ENCODE measurements at regions not wholly inside any gene's neighbourhood (a gene's known extent, or its start where the extent isn't known, plus 50 kb on each side); places are given as distances from the start of the nearest gene placed in this dataset.
"Not testable (repeated sequence)": the region's sequence is repeated elsewhere in the genome, so short reads cannot be mapped to it uniquely, and the experiment has no call there.

GRCh38 chr6:67606906-67607828 is 1027.9 kb upstream of the ADGRB3 start:
- intact Hi-C loops (cut with DNase I): no loop called here
- DNase-seq (ENCODE audit: missing footprints): no peak
- no peak for ATAC-seq

GRCh38 chr6:67594366-67594765 is 1040.7 kb upstream of the ADGRB3 start:
- DNase-seq (ENCODE audit: missing footprints) (no peak), ATAC-seq (no peak)
- intact Hi-C loops (cut with DNase I): no loop called here

GRCh38 chr6:67593247-67593646 is 1041.8 kb upstream of the ADGRB3 start:
- no peak for DNase-seq (ENCODE audit: missing footprints)
- ATAC-seq: no peak
- intact Hi-C loops (cut with DNase I): no loop called here

DNA sequence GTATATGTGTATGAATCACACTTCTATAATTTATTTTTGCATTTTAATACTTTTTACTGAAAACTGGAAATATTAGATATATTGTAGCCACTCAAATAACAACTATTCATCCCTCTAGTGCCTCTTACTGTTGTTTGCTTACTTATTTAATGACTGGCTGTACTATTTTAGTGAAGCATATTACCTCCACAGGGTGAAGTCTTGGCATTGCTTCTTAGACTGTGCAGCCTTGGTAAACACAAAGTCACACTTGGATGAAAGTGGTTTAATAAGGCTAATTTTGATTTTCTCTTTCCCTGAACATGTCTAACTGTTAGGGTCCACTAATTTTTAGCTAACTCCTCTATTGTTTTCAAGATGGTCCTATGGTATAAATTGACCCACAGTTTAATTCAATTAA is 1043.2 kb upstream of the ADGRB3 start:
- ATAC-seq (no peak), DNase-seq (ENCODE audit: missing footprints) (no peak)
- intact Hi-C loops (cut with DNase I): no loop called here

DNA sequence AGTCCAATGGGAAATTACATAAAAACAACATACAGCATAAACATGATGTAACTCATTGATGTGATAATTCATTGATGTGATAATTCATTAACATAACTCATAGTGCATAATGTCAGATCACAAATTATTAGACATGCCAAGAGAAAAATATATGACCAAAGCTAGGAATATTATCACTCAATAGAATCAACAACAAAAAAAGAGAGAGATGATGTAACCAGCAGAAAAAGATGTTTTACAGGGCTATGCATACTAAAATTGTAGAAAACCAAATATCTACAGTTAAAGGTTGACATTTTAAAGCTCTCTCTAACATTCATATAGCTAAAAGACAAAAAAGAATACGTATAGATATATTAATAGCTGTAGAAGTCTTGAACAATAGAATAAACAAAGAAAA is 1067.2 kb upstream of the ADGRB3 start:
- ATAC-seq (no peak), DNase-seq (ENCODE audit: missing footprints) (no peak)
- intact Hi-C loops (cut with DNase I): no loop called here

DNA sequence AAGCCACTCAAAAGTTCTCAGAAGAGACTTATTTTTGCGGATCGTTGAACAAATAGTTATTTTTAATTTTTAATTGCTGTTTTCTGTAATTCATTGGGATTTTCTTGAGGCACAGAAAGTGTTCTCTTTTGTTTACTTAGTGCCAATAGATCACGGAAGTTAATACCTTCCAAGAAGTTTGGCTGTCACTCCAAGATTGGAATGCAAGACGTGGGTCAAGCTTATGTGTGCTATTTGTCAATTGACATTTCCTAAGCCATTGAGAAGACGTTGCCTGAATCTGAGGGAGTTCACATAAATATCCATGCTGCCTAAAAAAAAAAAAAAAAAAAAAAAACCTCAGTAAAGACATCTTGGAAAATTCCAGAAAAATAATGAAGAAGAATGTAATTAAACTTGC is 1071.4 kb upstream of the ADGRB3 start:
- intact Hi-C loops (cut with DNase I): no loop called here
- ATAC-seq: no peak
- DNase-seq (ENCODE audit: missing footprints): no peak

GRCh38 chr6:67560068-67560467 is 1075.0 kb upstream of the ADGRB3 start:
- no peak for ATAC-seq
- peak; percentile 30 for DNase-seq (ENCODE audit: missing footprints)
- intact Hi-C loops (cut with DNase I): no loop called here

GRCh38 chr6:67558985-67559384 is 1076.1 kb upstream of the ADGRB3 start:
- ATAC-seq (no peak), DNase-seq (ENCODE audit: missing footprints) (no peak)
- intact Hi-C loops (cut with DNase I): no loop called here

DNA sequence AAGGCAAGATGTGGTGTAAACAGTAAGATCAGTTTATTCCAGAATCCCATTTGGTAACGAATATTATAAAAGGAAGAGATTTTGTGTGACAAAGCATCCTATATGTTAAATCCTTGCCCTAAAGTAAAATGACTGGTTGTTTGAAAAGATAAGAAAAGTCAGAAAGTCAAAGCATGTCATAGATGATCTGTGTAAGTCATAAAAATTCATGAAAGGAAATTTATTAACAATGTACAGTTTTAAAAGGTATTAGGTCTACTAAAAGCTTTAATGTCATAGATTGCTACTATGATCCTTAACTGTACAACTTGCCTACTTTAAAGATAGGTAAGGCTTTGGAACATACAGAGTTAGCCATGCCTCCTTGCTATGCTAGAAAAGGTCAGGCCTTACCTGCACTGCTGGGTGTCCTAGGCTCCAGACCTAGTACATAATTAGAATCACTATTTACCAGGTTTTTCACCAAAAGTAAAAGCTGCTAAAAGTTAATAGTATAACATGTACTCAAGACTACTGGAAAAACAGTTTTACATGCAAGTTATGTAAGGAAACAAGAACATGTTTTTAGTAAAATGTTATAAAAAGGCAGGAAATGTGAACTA is 1090.1 kb upstream of the ADGRB3 start:
- DNase-seq (ENCODE audit: missing footprints) (no peak), ATAC-seq (no peak)
- intact Hi-C loops (cut with DNase I): no loop called here

DNA sequence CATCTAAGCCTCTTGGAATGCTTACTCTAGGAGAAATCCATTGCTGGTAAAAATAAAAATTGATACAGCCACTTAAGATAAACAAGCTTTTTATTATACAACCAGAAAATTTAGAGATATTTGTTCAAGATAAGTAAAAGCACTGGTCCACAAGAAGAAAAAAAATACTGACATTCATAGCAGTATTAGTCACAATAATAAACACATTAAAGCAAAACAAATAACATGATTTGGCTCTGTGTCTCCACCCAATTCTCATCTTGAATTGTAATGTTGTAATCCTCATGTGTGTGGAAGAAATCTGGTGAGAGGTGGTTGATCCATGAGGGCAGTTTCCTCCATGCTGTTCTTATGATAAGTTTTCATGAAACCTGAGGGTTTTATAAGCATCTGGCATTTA is 1093.5 kb upstream of the ADGRB3 start:
- DNase-seq (ENCODE audit: missing footprints): no peak
- ATAC-seq: no peak
- intact Hi-C loops (cut with DNase I): no loop called here

- DNase-seq (ENCODE audit: missing footprints) (no peak), ATAC-seq (no peak)
- intact Hi-C loops (cut with DNase I): no loop called here
These were observed 1097.0 kb upstream of the ADGRB3 start for GRCh38 chr6:67538032-67538431.

DNA sequence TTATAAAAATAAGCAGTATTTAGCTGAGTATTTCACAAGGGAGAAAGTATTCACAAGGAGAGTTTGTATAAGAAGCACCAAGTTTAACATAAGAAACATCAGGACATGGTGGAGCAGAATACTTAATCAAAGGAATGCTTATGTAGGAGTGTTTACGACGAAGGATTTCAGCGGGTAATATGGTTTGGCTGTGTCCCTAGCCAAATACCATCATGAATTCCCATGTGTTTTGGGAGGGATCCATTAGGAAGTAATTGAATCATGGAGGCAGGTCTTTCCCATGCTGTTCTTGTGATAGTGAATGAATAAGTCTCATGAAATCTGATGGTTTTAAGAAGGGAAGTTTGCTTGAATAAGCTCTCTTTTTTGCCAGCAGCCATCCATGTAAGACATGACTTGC is 1099.1 kb upstream of the ADGRB3 start:
- DNase-seq (ENCODE audit: missing footprints): no peak
- intact Hi-C loops (cut with DNase I): no loop called here
- ATAC-seq: no peak

DNA sequence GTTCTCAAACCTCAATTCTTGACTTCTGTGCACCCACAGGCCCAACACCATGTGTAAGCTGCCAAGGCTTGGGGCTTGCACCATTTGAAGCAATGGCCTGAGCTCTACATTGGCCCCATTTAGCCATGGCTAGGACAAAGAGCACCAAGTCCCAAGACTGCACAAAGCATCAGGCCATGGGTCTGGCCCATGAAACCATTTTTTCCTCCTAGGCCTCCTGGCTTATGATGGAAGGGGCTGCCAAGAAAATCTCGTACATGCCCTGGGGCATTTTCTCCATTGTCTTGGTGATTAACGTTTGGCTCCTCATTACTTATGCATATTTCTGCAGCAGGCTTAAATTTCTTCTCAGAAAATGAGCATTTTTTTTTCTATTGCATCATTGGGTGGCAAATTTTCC is 1128.7 kb upstream of the ADGRB3 start:
- intact Hi-C loops (cut with DNase I): no loop called here
- ATAC-seq (no peak), DNase-seq (ENCODE audit: missing footprints) (no peak)

DNA sequence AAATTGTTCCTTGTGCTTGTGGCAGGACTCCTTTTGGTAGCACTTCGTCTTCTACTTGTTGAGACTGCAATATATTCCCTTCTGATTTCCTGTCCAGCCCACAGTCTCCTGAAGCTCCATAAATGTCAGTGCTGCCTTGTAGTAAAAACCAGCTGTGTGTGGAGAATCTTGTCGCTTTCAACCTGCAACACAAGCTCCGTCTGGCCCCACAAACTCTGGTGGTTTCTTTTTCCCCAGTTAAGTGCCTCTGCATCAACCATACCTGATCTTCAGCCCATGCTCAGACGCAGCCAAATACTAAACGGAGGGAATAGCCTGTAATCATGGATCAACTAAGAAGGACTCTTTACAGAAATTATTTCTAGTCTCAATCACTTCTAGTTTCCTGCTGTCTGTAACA is 1133.3 kb upstream of the ADGRB3 start:
- ATAC-seq (no peak), DNase-seq (ENCODE audit: missing footprints) (no peak)

DNA sequence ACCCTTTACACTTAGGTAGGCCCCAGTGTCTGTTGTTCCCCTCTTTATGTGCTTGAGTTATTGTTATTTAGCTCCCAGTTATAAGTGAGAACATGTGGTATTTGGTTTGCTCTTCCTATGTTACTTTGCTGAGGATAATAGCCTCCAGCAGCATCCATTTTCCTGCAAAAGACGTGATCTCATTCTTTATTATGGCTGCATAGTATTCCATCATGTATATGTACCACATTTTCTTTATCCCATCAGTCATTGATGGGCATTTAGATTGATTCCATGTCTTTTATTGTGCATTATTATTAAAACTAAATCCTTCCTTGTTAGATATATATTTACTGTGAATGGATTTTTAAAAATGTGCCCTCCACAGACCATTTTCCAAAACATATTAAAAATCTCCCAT is 1137.3 kb upstream of the ADGRB3 start:
- intact Hi-C loops (cut with DNase I): no loop called here
- ATAC-seq (no peak), DNase-seq (ENCODE audit: missing footprints) (no peak)

More for the DNA sequence above, 1133.3 kb upstream of the ADGRB3 start:
- intact Hi-C loops (cut with DNase I): loop anchor here (2.0 kb wide), 1 partner anchor 19 kb away; no protein-coding TSS in a partner anchor

GRCh38 chr6:67496191-67496590 is 1138.9 kb upstream of the ADGRB3 start:
- intact Hi-C loops (cut with DNase I): no loop called here
- DNase-seq (ENCODE audit: missing footprints): no peak

DNA sequence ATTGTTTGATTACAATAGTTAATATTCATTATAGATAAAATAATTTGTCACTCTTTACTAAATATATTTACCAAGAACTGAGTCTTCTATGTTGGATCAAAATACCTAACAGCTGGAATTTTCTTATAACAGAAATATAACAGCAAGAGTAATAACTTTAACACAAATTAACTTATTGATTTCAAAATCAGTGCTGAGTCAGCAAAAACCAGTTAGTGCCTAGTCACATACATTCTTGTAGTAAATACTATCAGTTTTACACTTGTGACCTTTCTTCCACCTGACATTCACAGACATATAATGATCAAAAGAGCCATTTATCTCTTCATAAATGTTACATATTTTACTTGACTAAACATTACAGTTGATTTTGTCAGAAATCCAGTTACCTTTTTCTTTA is 1141.4 kb upstream of the ADGRB3 start:
- intact Hi-C loops (cut with DNase I): no loop called here
- DNase-seq (ENCODE audit: missing footprints): no peak
- no peak for ATAC-seq

More at GRCh38 chr6:67496191-67496590, 1138.9 kb upstream of the ADGRB3 start:
- no peak for ATAC-seq

GRCh38 chr6:67475700-67476099 is 1159.4 kb upstream of the ADGRB3 start:
- ATAC-seq (no peak), DNase-seq (ENCODE audit: missing footprints) (no peak)
- intact Hi-C loops (cut with DNase I): no loop called here

- no peak for DNase-seq (ENCODE audit: missing footprints)
- no peak for ATAC-seq
- intact Hi-C loops (cut with DNase I): no loop called here
These were observed 1167.7 kb upstream of the ADGRB3 start for GRCh38 chr6:67467341-67467740.

GRCh38 chr6:67462725-67463124 is 1172.4 kb upstream of the ADGRB3 start:
- ATAC-seq; DNase-seq (ENCODE audit: missing footprints); intact Hi-C loops (cut with DNase I): not testable (repeated sequence)

All from Right ventricle myocardium inferior (tissue), 1 donor.